IPS-18c (cell line): ENCODE measurements at regions not wholly inside any gene's neighbourhood (a gene's known extent, or its start where the extent isn't known, plus 50 kb on each side); places are given as distances from the start of the nearest gene placed in this dataset.
"Not testable (repeated sequence)": the region's sequence is repeated elsewhere in the genome, so short reads cannot be mapped to it uniquely, and the experiment has no call there.

ENCODE experiments used
- H3K4me3 ChIP-seq: 2 replicates; pipeline ENCODE4 v1.7.0; 2013; ENCODE audit warnings: low read depth, mild to moderate bottlenecking, low read length, moderate library complexity; ENCODE audit not compliant: insufficient read depth
- H3K9me3 ChIP-seq: one replicate; pipeline ENCODE4 v1.6.1; 2013; ENCODE audit warnings: mild to moderate bottlenecking, low read length, moderate library complexity; ENCODE audit not compliant: control insufficient read depth, insufficient read depth

DNA sequence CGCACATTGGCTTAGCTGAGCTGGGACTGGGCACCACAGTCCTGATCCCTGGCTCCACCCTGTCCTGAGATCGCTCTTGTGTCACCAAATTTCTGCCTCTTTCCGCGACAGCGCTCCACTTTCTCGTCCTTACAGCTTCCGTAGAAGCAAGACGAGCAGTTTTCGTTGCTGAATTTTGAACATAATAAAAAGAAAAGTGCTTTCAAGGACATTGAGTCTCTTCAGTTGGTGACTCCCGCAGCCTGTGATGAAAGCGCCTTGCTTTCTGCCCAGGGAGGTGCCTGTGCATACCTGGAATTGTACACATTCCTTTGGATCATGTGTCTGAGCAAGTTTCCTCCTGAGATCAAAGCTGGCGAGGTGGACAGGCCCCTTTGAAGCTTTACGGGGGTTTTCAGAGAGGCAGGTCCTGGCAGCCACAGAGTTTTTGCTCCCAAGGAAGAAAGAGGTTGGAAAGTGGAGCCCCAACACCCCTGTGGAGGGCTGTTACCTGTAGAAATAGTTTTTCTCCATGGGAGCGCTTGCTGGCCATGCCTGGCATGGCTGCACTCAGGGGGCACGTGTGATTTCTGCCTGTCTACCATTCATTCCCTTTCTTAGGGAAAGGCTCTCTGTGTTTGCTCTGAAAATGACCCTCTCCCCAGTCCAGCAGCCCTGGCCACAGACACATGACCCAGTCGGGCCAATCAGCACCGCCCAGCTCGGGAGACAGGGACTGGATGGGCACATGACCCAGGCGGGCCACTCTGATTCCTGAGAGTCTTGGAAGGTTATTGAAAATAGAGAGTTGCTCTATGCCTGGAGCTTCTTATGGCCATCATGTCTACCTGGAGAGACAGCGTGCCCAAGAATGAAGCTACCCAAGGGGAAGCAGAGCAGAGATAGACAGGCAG, 115.6 kb upstream of the OTOS start:
- Histone ChIP-seq H3K4me3 (no peak overlapping the region), H3K9me3 (peaks cover 2% of the 10 kb centered on the region)

DNA sequence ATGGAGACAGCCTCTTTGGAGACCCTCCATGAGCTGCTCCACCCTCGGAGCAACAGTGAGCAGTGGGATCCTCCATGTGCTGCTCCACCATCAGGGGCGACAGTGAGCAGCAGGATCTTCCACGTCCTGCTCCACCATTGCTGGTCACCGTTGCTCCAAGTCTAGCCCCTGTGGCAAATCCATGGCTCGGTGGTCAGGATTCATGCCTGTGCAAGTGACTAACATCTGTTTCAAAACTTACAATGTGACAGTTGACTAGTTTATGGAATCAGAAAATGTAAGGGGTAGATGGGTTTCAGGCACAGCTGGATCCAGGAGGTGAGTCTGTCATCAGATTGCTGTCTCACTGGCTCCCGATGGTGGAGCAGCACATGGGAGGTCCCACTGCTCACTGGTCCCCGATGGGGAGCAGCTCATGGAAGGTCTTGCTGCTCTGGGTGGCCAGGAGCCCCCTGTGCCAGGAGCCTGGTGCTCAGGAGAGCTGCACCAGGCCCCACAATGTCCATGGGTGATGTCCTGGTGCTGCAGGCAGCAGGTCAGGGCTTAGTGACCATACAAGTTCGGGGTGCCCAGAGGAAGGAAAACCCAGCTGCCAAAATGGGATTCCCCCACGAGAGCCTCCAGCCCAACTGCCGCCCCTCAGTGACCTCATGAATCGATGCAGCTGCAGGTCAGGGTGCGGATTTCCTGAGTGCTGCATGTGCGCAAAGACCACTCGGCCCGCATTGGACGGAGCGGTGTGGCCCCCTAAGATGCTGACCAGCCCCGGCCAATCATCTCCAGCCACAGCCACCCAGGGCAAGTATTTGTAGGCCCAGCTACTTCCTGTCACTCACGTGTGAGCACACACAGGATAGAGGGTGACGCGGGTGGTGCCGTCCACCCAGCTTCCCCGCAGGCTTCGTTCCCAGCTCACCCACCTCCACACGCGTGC, 116.5 kb upstream of the OTOS start:
- no peak overlapping the region for H3K4me3 ChIP-seq
- H3K9me3 ChIP-seq, result peaks cover 2% of the 10 kb centered on the region

DNA sequence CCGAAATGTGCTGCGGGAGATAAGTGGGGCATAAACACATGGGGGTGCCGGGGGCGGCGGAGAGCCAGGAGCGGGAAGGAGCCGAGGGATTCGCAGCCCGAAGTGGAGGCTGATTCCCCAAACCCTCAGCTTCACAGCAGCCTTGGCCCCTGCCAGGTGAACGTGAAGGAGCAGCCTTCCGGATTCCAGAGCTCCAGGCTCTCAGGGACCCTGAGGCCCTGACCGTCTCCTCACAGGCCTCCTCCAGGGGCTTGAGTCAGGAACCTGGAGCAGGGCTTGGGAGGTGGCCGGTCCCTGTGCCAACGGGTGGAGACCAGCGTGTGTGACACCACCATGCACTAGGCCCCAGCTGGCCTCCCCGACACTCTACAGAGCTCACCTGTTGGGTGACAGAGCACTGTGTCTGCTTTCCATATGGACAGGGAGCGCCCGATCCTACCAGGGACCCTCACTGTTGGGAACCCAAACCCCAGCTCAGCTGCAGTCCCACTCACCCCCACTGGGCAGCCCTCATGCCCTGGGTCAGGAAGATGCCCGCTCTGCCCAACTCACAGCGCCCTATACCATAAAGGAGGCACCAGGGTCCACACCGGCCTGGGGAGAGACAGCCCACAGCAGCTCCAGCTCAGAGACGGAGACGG, 117.6 kb upstream of the OTOS start:
- H3K4me3 ChIP-seq, result no peak overlapping the region
- peaks cover 6% of the 10 kb centered on the region for H3K9me3 ChIP-seq

DNA sequence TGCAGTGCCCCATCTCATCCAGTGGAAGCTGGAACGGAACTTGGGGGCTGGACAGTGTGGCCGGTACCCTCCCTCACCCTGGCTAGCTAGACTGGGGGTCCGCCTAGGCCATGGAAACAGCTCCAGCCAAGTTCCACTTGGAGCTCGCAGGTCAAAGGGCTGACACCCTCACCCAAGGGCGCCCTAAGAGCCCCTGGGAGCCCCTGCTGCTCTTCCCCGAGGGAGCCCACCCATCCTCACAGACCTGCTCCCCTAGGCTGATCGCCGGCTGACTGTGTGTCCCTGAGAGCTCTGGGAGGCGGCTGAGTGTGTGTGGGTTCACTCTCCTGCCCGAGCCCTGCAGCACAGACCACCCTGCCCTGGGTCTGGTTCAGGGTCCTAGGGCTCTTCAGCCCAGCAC, 118.2 kb upstream of the OTOS start:
- H3K4me3 ChIP-seq, result no peak overlapping the region
- H3K9me3 ChIP-seq, result peaks cover 8% of the 10 kb centered on the region

DNA sequence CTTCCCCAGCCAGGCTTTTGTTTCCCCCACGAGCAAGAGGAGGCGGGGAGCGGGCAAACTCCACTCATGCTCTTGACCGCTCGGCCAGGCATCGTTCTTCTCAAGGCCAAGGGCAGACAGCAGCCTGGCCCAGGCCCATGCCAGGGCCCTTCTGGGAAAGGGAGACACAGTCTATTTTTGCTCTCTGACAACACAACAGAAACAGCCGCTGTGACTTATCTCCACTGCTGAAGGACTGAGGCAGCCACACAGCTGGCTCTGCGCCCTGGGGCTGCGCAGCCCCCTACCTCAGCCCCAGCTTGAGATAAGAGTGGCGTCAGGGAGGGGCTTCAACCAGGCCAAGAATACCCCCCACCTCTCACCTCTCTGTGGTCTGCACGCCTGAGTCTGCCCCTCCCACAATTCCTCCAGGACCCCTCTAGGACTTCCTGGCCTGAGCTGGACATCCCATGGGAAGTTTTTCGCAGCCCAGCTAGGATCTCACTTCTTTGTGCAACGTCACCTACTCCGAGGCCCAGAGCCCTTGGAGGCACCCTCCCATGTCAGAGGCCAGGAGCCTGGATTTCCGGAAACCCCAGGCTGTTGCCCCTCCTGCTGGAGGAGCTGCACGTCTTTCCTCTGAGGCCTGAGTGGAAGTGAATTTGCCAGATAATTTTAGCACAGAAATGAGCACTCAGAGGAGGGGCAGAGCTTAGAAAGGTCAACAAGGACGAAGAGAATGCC, 118.9 kb upstream of the OTOS start:
- Histone ChIP-seq H3K4me3 (no peak overlapping the region), H3K9me3 (peaks cover 8% of the 10 kb centered on the region)

DNA sequence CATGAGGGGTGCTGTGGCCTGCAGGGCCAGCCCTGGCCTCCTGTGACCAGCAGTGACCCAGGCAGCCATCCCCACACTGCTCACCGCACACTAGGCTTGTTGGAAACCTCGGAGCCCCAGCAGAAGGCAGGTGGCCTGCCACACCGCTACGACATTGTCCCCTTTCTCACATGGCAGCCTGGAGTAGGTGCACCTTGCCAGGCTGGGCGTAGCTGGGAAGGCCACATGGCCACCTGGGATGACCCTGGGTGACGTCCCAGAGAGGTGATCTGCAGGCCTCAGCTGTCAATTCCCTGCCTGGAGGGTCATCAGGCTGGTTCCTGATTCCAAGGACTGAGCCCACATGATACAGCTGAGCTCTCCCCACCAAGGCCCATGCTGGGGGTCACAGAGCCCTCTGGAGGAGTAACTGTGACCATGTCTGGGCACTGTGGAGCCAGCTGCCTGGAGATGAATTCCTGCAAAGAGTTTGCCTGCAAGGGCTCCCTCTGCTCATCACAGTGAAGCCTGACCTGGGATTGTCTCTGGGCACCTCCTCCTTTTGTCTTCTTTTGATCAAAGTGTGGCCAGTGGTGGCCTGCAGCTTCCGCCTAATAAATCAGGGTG, 119.6 kb upstream of the OTOS start:
- H3K4me3 ChIP-seq, result no peak overlapping the region
- H3K9me3 ChIP-seq, result peaks cover 8% of the 10 kb centered on the region

DNA sequence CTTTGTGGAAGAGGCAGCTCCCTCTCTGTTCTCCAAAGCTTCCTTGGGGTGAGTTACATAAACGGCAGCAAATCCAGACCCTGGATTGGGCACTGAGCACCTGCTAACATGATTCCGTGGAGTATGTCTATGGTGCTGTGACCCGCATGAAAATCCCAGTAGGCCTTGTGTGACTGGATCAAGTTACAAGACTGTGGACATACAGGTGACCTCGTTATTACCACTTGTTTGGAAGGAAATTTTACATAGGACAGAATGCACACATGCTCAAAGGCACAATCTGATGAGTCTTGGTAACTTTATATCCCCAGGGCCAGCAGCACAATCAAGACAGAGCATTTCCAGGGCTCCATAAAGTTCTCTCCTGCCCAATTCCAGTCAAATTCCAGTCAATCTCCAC, 120.2 kb upstream of the OTOS start:
- no peak overlapping the region for H3K4me3 ChIP-seq
- peaks cover 8% of the 10 kb centered on the region for H3K9me3 ChIP-seq

DNA sequence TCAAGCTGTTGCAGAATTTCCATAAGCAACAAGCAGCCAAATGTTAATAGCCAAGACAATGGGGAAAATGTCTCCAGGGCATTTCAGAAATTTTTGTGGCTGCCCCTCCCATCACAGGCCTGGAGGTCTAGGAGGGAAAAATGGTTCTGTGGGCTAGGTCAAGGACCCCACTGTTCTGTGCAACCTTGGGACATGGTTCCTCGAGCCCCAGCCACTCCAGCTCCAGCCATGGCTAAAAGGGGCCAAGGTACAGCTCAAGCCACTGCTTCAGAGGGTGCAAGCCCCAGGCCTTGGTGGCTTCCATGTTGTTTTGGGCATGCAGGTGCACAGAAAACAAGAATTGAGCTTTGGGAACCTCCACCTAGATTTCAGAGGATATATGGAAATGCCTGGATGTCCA, 122.1 kb upstream of the OTOS start:
- H3K9me3 ChIP-seq, H3K4me3 ChIP-seq: not testable (repeated sequence)

DNA sequence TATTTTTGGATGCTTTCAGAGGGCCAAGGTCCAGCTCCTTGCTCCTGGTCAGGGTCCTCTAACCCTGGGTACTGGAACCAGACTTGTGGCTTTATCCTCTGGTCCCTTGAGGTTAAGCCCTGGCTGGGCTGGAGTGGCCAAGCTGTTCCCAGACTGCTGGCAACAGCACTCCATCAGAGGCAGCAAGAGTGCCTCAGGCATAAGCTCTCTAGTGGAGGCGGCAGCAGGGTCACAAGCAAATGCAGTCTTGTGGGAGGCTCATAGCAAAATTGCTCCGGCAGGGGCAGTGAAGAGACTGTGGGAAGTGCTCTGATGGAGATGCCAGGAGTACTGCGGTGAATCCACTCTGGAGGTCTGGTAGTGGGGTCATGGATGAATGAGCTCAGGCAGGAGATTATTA, 128.9 kb upstream of the OTOS start:
- no peaks in the 10 kb centered on the region for H3K9me3 ChIP-seq

DNA sequence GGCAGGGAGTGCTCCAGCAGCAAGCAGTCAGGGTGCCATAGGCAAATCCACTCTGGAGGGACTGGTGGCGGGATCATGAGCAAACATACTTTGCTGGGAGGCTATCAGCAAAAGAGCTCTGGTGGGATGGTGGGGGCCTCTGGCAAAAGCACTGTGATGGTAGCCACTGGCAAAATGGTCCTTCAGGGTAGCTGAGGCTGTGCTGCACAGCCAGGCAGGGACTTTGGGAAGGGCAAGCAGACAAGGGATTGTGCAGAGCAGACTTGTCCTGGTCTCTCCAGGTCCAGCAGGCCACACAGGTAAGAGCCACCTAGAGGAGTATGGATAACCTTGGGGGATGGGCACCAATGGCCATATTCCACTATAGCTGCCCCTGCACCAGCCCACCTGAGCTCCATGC, 129.4 kb upstream of the OTOS start:
- Histone ChIP-seq H3K9me3 (no peaks in the 10 kb centered on the region), H3K4me3 (no peak overlapping the region)

More for the DNA sequence above, 128.9 kb upstream of the OTOS start:
- no peak overlapping the region for H3K4me3 ChIP-seq

DNA sequence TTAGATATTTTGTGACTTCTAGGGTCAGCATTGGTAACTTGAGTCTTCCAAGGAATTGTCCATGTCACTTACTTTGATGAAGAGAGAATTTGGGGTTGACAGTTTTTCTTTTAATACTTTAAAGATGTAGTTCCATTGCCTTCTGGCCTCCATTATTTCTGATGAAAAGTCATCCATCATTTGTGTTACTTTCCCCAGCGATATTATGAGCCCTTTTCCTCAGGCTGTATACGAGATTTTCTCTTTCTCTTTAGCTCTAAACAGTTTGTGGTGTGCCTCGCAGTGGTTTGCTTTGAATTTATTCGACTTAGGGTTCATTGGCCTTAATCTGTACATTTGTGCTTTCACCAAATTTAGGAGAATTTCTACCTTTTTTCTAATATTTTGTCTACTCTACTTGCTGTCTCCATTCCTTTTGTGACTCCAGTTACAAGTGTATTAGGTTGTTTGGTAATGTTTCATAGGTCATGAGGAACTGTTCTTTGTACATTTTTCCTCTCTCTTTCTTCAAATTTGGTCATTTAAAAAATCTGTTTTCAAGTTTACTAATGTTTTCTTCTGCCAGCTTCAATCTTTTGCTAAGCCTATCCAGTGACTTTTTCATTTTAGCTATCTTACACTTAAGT, 131.4 kb upstream of the OTOS start:
- Histone ChIP-seq H3K9me3 (no peaks in the 10 kb centered on the region), H3K4me3 (no peak overlapping the region)

DNA sequence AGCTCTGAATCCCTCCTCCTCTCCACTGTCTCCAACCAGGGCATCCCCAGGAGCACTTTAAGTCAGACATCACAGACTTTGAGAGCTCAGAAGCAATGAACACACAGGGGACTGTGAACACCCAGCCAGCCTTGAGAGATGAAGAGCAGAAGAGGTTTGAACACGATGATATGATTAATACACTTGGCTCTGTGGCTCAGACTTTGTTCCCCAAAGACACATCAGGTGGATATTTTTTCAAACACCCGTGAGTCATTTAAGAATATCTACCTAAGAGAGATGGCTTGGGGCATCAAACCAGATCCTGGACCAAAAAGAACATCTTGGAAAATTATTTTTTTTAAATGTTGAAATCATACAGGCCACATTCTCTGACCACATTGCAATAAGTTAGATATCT, 134.9 kb upstream of the OTOS start:
- H3K4me3 ChIP-seq, result no peak overlapping the region

DNA sequence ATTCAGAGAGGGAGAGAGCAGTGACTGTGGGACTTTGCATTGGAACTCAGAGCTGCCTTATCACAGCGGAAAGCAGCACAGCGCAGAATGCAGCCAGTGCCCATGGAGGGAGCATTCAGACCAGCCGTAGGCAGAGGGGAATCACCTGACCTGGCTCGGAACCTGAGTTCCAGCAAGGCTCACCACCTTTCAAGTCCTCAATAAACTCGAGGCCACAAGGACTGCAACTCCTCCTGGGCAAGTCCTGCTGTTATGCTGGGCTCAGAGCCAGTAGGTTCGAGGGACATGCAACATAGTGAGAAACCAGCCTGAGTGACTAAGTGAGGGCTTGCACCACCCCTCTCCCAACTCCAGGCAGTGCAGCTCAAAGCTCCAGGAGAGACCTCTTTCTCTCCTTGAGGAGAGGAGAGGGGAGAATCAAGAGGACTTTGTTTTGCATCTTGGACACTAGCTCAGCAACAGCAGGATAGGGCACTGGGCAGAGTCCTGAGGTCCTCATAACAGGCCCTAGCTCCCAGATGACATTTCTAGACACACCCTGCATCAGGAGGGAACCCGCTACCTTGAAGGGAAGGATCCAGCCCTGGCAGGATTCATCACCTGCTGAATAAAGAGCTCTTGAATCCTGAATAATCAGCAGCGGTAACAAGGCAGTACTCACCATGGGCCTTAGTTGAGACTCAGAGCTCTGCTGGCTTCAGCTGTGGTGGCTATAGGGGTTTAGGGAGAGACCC, 136.8 kb upstream of the OTOS start:
- Histone ChIP-seq H3K9me3 (no peaks in the 10 kb centered on the region), H3K4me3 (no peak overlapping the region)

More for the DNA sequence above, 134.9 kb upstream of the OTOS start:
- no peaks in the 10 kb centered on the region for H3K9me3 ChIP-seq

DNA sequence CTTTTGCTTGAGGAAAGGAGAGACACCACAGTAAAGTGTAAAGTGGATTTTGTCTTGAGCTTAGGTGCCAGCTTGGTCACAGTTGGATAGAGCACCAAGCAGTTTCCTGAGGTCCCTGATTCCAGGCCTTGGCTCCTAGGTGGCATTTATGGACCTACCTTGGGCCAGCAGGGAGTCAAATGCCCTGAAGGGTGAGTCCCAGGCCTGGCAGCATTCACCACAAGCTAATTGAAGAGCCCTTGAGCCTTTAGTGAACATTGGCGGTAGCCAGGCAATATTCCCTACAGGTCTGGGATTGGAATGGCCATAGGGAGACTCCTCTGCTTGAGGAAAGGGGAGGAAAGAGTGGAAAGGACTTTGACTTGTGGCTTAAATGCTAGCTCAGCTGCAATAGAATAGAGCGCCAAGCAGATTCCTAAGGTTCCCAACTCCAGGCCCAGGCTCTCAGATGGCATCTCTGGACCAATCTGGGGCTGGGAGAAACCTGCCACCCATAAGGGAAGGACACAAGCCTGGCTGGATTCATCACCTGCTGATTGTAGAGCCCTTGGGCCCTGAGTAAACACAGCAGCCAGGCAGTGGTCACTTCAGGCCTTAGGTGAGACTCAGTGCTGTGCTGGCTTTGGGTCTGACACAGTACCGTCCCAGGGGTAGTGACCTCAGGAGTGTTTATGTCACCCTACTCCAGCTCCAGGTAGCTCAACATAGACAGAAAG, 137.5 kb upstream of the OTOS start:
- Histone ChIP-seq H3K4me3 (no peak overlapping the region), H3K9me3 (no peaks in the 10 kb centered on the region)

DNA sequence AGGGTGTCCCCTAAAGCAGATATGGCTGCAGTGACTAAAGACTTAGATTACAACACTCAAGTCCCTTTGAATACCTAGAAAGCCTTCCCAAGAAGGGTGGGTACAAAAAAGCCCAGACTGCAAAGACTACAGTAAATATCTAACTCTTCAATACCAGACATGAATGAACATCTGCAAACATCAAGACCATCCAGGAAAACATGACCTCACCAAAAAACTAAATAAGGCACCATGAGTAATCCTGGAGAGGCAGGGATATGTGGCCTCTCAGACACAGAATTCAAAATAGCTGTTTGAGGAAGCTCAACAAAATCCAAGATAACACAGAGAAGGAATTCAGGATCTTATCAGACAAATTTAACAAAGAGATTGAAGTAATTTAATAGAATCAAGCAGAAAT, 138.2 kb upstream of the OTOS start:
- H3K4me3 ChIP-seq, result no peak overlapping the region
- no peaks in the 10 kb centered on the region for H3K9me3 ChIP-seq
